Lower leg skin (tissue), 3 donors: ENCODE measurements at regions not wholly inside any gene's neighbourhood (a gene's known extent, or its start where the extent isn't known, plus 50 kb on each side); places are given as distances from the start of the nearest gene placed in this dataset.

Source experiments
- CTCF ChIP-seq, 3 donors: fragments of 450-650 bp; IDR thresholded peaks; one replicate each; pipeline ENCODE4 v1.5.1; 2016; ENCODE audit warnings: antibody characterized with exemption in 3 of 3, mild to moderate bottlenecking in 3 of 3, moderate library complexity in 2 of 3
- POLR2A ChIP-seq, 2 donors: fragments of 450-650 bp; IDR thresholded peaks; one replicate each; pipeline ENCODE4 v1.6.1; 2016 to 2017; ENCODE audit warnings: antibody characterized with exemption in 2 of 2, mild to moderate bottlenecking in 1 of 2, moderate library complexity in 1 of 2

- TF ChIP-seq CTCF (IDR thresholded peaks at IDR 0.05): no peak
- TF ChIP-seq POLR2A (IDR thresholded peaks at IDR 0.05): no peak
Observed at GRCh38 chr11:71125150-71125549, 127.2 kb downstream of the SHANK2 start.
